ENCODE measurements at regions not wholly inside any gene's neighbourhood (a gene's known extent, or its start where the extent isn't known, plus 50 kb on each side); places are given as distances from the start of the nearest gene placed in this dataset.

DNA sequence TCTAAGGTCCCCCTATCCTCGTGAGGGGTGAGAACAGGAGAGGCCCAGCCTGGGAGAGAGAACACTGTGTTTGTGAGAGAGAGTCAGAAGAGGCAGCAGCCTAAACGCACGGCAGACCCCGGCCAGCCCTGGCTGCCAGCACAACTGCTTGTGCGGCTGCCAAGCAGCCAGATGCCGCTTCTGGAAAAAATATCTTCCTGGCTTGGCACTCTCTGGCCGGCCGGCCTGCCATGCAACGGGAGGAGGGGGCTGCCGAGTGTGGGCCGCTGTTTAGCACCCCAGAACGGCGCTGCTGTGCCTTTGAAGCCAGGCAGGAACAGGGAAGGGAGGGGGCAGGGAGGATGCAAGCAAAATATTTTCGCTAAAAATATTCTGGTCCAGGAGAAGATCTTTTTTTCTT is 105.0 kb downstream of the FGF18 start:
- 8 to 9% methylated on average over 14 of the region's 14 CpGs for WGBS, 2 donors
- H3K4me3 ChIP-seq, result no peak overlapping the region
- no peaks in the 10 kb centered on the region for H3K27me3 ChIP-seq
- peak overlapping the region in 1 of 10 donors; percentile 4 for H3K27ac ChIP-seq
- DNase-seq, result no peak
- ATAC-seq, result peak in 5 of 8 donors; percentile 13 to 71 (median 42)
- peaks cover 5 to 34% (median 30%) of the 10 kb centered on the region in 9 donors for H3K4me1 ChIP-seq
- TF ChIP-seq, protein P1, sequence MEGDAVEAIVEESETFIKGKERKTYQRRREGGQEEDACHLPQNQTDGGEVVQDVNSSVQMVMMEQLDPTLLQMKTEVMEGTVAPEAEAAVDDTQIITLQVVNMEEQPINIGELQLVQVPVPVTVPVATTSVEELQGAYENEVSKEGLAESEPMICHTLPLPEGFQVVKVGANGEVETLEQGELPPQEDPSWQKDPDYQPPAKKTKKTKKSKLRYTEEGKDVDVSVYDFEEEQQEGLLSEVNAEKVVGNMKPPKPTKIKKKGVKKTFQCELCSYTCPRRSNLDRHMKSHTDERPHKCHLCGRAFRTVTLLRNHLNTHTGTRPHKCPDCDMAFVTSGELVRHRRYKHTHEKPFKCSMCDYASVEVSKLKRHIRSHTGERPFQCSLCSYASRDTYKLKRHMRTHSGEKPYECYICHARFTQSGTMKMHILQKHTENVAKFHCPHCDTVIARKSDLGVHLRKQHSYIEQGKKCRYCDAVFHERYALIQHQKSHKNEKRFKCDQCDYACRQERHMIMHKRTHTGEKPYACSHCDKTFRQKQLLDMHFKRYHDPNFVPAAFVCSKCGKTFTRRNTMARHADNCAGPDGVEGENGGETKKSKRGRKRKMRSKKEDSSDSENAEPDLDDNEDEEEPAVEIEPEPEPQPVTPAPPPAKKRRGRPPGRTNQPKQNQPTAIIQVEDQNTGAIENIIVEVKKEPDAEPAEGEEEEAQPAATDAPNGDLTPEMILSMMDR (IDR thresholded peaks at IDR 0.05), result no peak
- H3K36me3 ChIP-seq, result no peaks in the 10 kb centered on the region
- intact Hi-C loops (cut with DNase I), result no loop called here
- no peaks in the 10 kb centered on the region for H3K9me3 ChIP-seq

GRCh38 chr5:171525085-171525484 is 105.6 kb downstream of the FGF18 start:
- Histone ChIP-seq H3K4me1 (peaks cover 5 to 31% (median 26%) of the 10 kb centered on the region in 9 donors), H3K36me3 (no peaks in the 10 kb centered on the region), H3K27me3 (no peaks in the 10 kb centered on the region), H3K4me3 (no peak overlapping the region), H3K9me3 (no peaks in the 10 kb centered on the region), H3K27ac (no peak overlapping the region)
- 71 to 83% methylated on average over 4 of the region's 4 CpGs for WGBS, 2 donors
- DNase-seq (no peak), ATAC-seq (no peak)
- intact Hi-C loops (cut with DNase I), result no loop called here
- TF ChIP-seq, protein P1 (IDR thresholded peaks at IDR 0.05), result no peak

- DNase-seq (no peak), ATAC-seq (no peak)
- no peak overlapping the region for H3K27ac ChIP-seq
- H3K9me3 ChIP-seq, result no peaks in the 10 kb centered on the region
- H3K4me1 ChIP-seq, result peaks cover 5 to 19% (median 11%) of the 10 kb centered on the region in 9 donors
- H3K36me3 ChIP-seq, result no peaks in the 10 kb centered on the region
- intact Hi-C loops (cut with DNase I), result no loop called here
- no peaks in the 10 kb centered on the region for H3K27me3 ChIP-seq
- H3K4me3 ChIP-seq, result no peak overlapping the region
- 91 to 97% methylated on average over 9 of the region's 9 CpGs for WGBS, 2 donors
- TF ChIP-seq, protein P1 (IDR thresholded peaks at IDR 0.05), result no peak
Observed at GRCh38 chr5:171528036-171528435, 108.6 kb downstream of the FGF18 start.

- DNase-seq (no peak), ATAC-seq (no peak)
- H3K4me1 ChIP-seq, result peaks cover 5 to 19% (median 11%) of the 10 kb centered on the region in 9 donors
- no peak overlapping the region for H3K4me3 ChIP-seq
- TF ChIP-seq, protein P1 (IDR thresholded peaks at IDR 0.05), result no peak
- intact Hi-C loops (cut with DNase I), result no loop called here
- no peak overlapping the region for H3K27ac ChIP-seq
- no peaks in the 10 kb centered on the region for H3K9me3 ChIP-seq
- H3K27me3 ChIP-seq, result no peaks in the 10 kb centered on the region
- whole genome bisulfite sequencing, 2 donors, result 88 to 90% methylated on average over 19 of the region's 19 CpGs
- H3K36me3 ChIP-seq, result no peaks in the 10 kb centered on the region
Observed at GRCh38 chr5:171528865-171529614, 109.6 kb downstream of the FGF18 start.
